ENCODE measurements at regions not wholly inside any gene's neighbourhood (a gene's known extent, or its start where the extent isn't known, plus 50 kb on each side); places are given as distances from the start of the nearest gene placed in this dataset.

- Histone ChIP-seq H2BK20ac (ENCODE audit: low read depth, low read length) (0 out of 2 replicates have a peak overlapping the region, but pooled peaks have one; percentile 28), H3K4me2 (ENCODE audit: low read depth, low read length) (no peak overlapping the region), H2BK120ac (ENCODE audit: low read depth, low read length) (no peak overlapping the region), H3K4me1 (ENCODE audit: control insufficient read depth, insufficient read depth, low read length) (no peaks in the 10 kb centered on the region), H3K56ac (ENCODE audit: extremely low read depth, insufficient read depth, low read length) (no peak overlapping the region), H3K4me3 (ENCODE audit: insufficient read depth, low read depth, low read length) (no peak overlapping the region), H2AFZ (replicated peaks; ENCODE audit: low read length, poor library complexity) (no peak overlapping the region), H3K27ac (ENCODE audit: insufficient read depth, low read length) (no peak overlapping the region), H4K8ac (ENCODE audit: low read depth in 2 of 2, low read length in 2 of 2) (0 out of 4 replicates have a peak overlapping the region, but pooled peaks of 1 of the 2 experiments have one; percentile 38), H3K9me3 (ENCODE audit: control insufficient read depth, insufficient read depth, low read length) (no peaks in the 10 kb centered on the region), H3K18ac (ENCODE audit: low read depth, low read length) (no peak overlapping the region), H3K27me3 (ENCODE audit: control insufficient read depth, insufficient read depth, low read length) (no peaks in the 10 kb centered on the region), H3K36me3 (ENCODE audit: control insufficient read depth, insufficient read depth, low read length) (no peaks in the 10 kb centered on the region), H4K20me1 (ENCODE audit: insufficient read depth, low read length) (no peaks in the 10 kb centered on the region; the same call in 1 of the 2 replicates), H2BK5ac (ENCODE audit: low read depth, low read length, poor library complexity, severe bottlenecking) (peak overlapping the region; percentile 23), H3K23ac (ENCODE audit: low read depth, low read length) (peak overlapping the region; percentile 24; the same call in 1 of the 2 replicates), H2AK5ac (ENCODE audit: low read depth, low read length) (peak overlapping the region; percentile 61; the same call in 1 of the 2 replicates), H3K4ac (ENCODE audit: low read depth, low read length) (no peak overlapping the region), H3K14ac (replicated peaks; ENCODE audit: low read depth, low read length) (no peak overlapping the region), H2BK15ac (ENCODE audit: low read depth, low read length) (no peak overlapping the region), H3K79me1 (ENCODE audit: low read depth in 1 of 2, low read length in 2 of 2) (peaks cover 0 to 28% of the 10 kb centered on the region in 2 experiments; a peak in 2 of 4 replicates), H3K9me1 (ENCODE audit: insufficient read depth, low read length) (no peaks in the 10 kb centered on the region), H4K5ac (ENCODE audit: low read depth, low read length) (no peak overlapping the region), H2AK9ac (replicated peaks; ENCODE audit: low read depth, low read length, poor library complexity) (no peak overlapping the region), H3K9ac (ENCODE audit: low read depth, low read length) (no peak overlapping the region), H4K91ac (ENCODE audit: insufficient read depth, low read depth, low read length) (no peak overlapping the region)
- POLR2A ChIA-PET (ENCODE audit: unreplicated experiment), result interaction anchor here (0.9 to 4.4 kb wide), 3 partner anchors 10 to 31 kb away, joined by 3 to 61 read pairs (median 3); a partner anchor contains a TSS
- DNase-seq (no peak), ATAC-seq (ENCODE audit: low read depth) (no peak)
- dilution Hi-C loops (cut with HindIII; ENCODE audit: low sequenced_read_pairs, unreplicated experiment), result no loop called here
- intact Hi-C loops (cut with micrococcal nuclease), result loop anchor here (10.0 kb wide), 1 partner anchor 1810 kb away; a partner anchor contains a TSS
- CTCF ChIA-PET, result interaction anchor here (1.0 to 1.1 kb wide), 2 partner anchors 16 to 60 kb away, joined by 3 read pairs; no protein-coding TSS in a partner anchor
- in situ Hi-C loops (cut with MboI; ENCODE audit: low sequenced_read_pairs), result loop anchor here (5.0 to 25.0 kb wide), 2 partner anchors 32 to 1623 kb away; a partner anchor contains a TSS
- WGBS, 2 experiments (ENCODE audit: extremely low coverage in 2 of 2, insufficient read length in 1 of 2), result no CpG with 5 or more reads among the region's 4 CpGs
- BruUV-seq (replicated peaks), result no TSS peak
- TF ChIP-seq CTCF (conservative IDR thresholded peaks at IDR 0.05; ENCODE audit: low read depth, low read length), result no peak
- TF ChIP-seq FOS (IDR thresholded peaks at IDR 0.05; ENCODE audit: low read depth, low read length), result no peak
- TF ChIP-seq POLR2A (IDR thresholded peaks at IDR 0.05; ENCODE audit: low read depth, low read length), result no peak
- TF ChIP-seq ELK1 (IDR thresholded peaks at IDR 0.05; ENCODE audit: borderline replicate concordance, low read depth, low read length), result no peak
- no peak for TF ChIP-seq MAFK (IDR thresholded peaks at IDR 0.05; ENCODE audit: low read depth, low read length)
- no peak for TF ChIP-seq BHLHE40 (IDR thresholded peaks at IDR 0.05; ENCODE audit: low read depth, low read length)
- TF ChIP-seq MXI1 (IDR thresholded peaks at IDR 0.05; ENCODE audit: borderline replicate concordance, low read depth, low read length), result no peak
- no peak for TF ChIP-seq RCOR1 (IDR thresholded peaks at IDR 0.05; ENCODE audit: insufficient replicate concordance, low read length)
- no peak for TF ChIP-seq MAZ (IDR thresholded peaks at IDR 0.05; ENCODE audit: borderline replicate concordance, low read depth, low read length)
- TF ChIP-seq CHD1 (IDR thresholded peaks at IDR 0.05; ENCODE audit: low read depth, low read length), result no peak
- no peak for TF ChIP-seq RAD21 (IDR thresholded peaks at IDR 0.05; ENCODE audit: low read length)
- no peak for TF ChIP-seq SMC3 (IDR thresholded peaks at IDR 0.05; ENCODE audit: low read depth, low read length)
- no peak for TF ChIP-seq CEBPB (IDR thresholded peaks at IDR 0.05; ENCODE audit: low read depth, low read length)
- no peak for TF ChIP-seq USF2 (IDR thresholded peaks at IDR 0.05; ENCODE audit: low read depth, low read length)
- no peak for TF ChIP-seq NFE2L2 (IDR thresholded peaks at IDR 0.05; ENCODE audit: low read depth, low read length)
Observed at GRCh38 chr6:27834879-27835549, 77.2 kb downstream of the OR2B2 start.

Measured in IMR-90 (cell line).